ENCODE measurements at regions not wholly inside any gene's neighbourhood (a gene's known extent, or its start where the extent isn't known, plus 50 kb on each side); places are given as distances from the start of the nearest gene placed in this dataset.

- Histone ChIP-seq H3K4me2 (ENCODE audit: insufficient read depth, low read length) (no peak overlapping the region), H3K27ac (ENCODE audit: low read length) (no peak overlapping the region), H3K4me1 (ENCODE audit: insufficient read depth, low read length) (no peaks in the 10 kb centered on the region), H3K9ac (ENCODE audit: low read depth, low read length) (no peak overlapping the region), H3K4me3 (ENCODE audit: low read depth in 1 of 2, low read length in 2 of 2) (no peak overlapping the region), H3K27me3 (ENCODE audit: insufficient read depth, low read length, poor library complexity) (no peaks in the 10 kb centered on the region), H2AFZ (ENCODE audit: low read depth, low read length) (no peak overlapping the region), H4K20me1 (ENCODE audit: insufficient read depth, low read length) (no peaks in the 10 kb centered on the region), H3K79me2 (ENCODE audit: insufficient read depth, low read length) (no peaks in the 10 kb centered on the region; the same call in 1 of the 2 replicates), H3K36me3 (ENCODE audit: insufficient read depth, low read length) (peaks cover 49% of the 10 kb centered on the region), H3K9me3 (ENCODE audit: insufficient read depth, low read length, severe bottlenecking) (no peaks in the 10 kb centered on the region)
- TF ChIP-seq CTCF (IDR thresholded peaks at IDR 0.05; ENCODE audit: borderline replicate concordance, extremely low read depth, low read length, poor library complexity, severe bottlenecking) (no peak), EZH2 (IDR thresholded peaks at IDR 0.05; ENCODE audit: borderline replicate concordance, low read depth, low read length, severe bottlenecking) (no peak)
- DNase-seq (no peak), ATAC-seq (ENCODE audit: insufficient read depth, low read depth) (no peak)
Measured at GRCh38 chrX:74220277-74220676, 83.7 kb upstream of the ZCCHC13 start.

GRCh38 chrX:74218895-74219294 is 85.1 kb upstream of the ZCCHC13 start:
- Histone ChIP-seq H4K20me1 (ENCODE audit: insufficient read depth, low read length) (no peaks in the 10 kb centered on the region), H3K27me3 (ENCODE audit: insufficient read depth, low read length, poor library complexity) (no peaks in the 10 kb centered on the region), H3K4me2 (ENCODE audit: insufficient read depth, low read length) (no peak overlapping the region), H3K4me1 (ENCODE audit: insufficient read depth, low read length) (no peaks in the 10 kb centered on the region), H3K4me3 (ENCODE audit: low read depth in 1 of 2, low read length in 2 of 2) (no peak overlapping the region), H3K9me3 (ENCODE audit: insufficient read depth, low read length, severe bottlenecking) (no peaks in the 10 kb centered on the region), H3K27ac (ENCODE audit: low read length) (no peak overlapping the region), H2AFZ (ENCODE audit: low read depth, low read length) (no peak overlapping the region), H3K9ac (ENCODE audit: low read depth, low read length) (no peak overlapping the region), H3K36me3 (ENCODE audit: insufficient read depth, low read length) (peaks cover 55% of the 10 kb centered on the region), H3K79me2 (ENCODE audit: insufficient read depth, low read length) (no peaks in the 10 kb centered on the region)
- TF ChIP-seq EZH2 (IDR thresholded peaks at IDR 0.05; ENCODE audit: borderline replicate concordance, low read depth, low read length, severe bottlenecking) (no peak), CTCF (IDR thresholded peaks at IDR 0.05; ENCODE audit: borderline replicate concordance, extremely low read depth, low read length, poor library complexity, severe bottlenecking) (no peak)
- ATAC-seq (ENCODE audit: insufficient read depth, low read depth) (no peak), DNase-seq (no peak)

DNA sequence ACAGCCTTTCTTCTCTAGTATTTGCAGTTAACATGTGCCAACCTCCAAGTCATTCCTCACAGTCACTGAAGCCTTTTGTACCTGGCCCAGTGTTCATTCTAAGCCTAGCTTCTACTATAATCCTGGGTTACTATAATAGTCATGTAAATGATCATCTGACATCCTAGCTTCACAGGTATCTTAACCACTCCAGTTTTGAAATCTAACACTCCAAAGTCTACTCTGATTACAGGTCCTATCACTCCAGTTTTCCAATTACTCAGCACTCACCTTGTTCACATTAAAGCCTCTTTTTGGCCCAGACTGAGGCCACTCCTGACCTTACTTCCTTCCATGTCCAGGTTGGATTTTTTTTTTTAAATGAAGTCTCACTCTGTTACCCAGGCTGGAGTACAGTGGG is 87.6 kb upstream of the ZCCHC13 start:
- Histone ChIP-seq H3K9ac (ENCODE audit: low read depth, low read length) (no peak overlapping the region), H3K4me3 (ENCODE audit: low read depth in 1 of 2, low read length in 2 of 2) (no peak overlapping the region), H3K27me3 (ENCODE audit: insufficient read depth, low read length, poor library complexity) (no peaks in the 10 kb centered on the region), H3K36me3 (ENCODE audit: insufficient read depth, low read length) (peaks cover 50% of the 10 kb centered on the region), H3K79me2 (ENCODE audit: insufficient read depth, low read length) (no peaks in the 10 kb centered on the region), H3K27ac (ENCODE audit: low read length) (no peak overlapping the region), H3K9me3 (ENCODE audit: insufficient read depth, low read length, severe bottlenecking) (no peaks in the 10 kb centered on the region), H3K4me2 (ENCODE audit: insufficient read depth, low read length) (no peak overlapping the region), H4K20me1 (ENCODE audit: insufficient read depth, low read length) (no peaks in the 10 kb centered on the region), H2AFZ (ENCODE audit: low read depth, low read length) (no peak overlapping the region), H3K4me1 (ENCODE audit: insufficient read depth, low read length) (no peaks in the 10 kb centered on the region)
- no peak for ATAC-seq (ENCODE audit: insufficient read depth, low read depth)
- no peak for TF ChIP-seq CTCF (IDR thresholded peaks at IDR 0.05; ENCODE audit: borderline replicate concordance, extremely low read depth, low read length, poor library complexity, severe bottlenecking)
- no peak for DNase-seq

- H3K36me3 ChIP-seq (ENCODE audit: insufficient read depth, low read length), result peaks cover 41% of the 10 kb centered on the region
- no peaks in the 10 kb centered on the region for H3K4me1 ChIP-seq (ENCODE audit: insufficient read depth, low read length)
- H3K27me3 ChIP-seq (ENCODE audit: insufficient read depth, low read length, poor library complexity), result no peaks in the 10 kb centered on the region
- no peaks in the 10 kb centered on the region for H4K20me1 ChIP-seq (ENCODE audit: insufficient read depth, low read length)
- H3K4me2 ChIP-seq (ENCODE audit: insufficient read depth, low read length), result no peak overlapping the region
- DNase-seq (no peak), ATAC-seq (ENCODE audit: insufficient read depth, low read depth) (no peak)
- H3K9me3 ChIP-seq (ENCODE audit: insufficient read depth, low read length, severe bottlenecking), result no peaks in the 10 kb centered on the region
- H3K9ac ChIP-seq (ENCODE audit: low read depth, low read length), result no peak overlapping the region
- no peaks in the 10 kb centered on the region for H3K79me2 ChIP-seq (ENCODE audit: insufficient read depth, low read length)
- TF ChIP-seq CTCF (IDR thresholded peaks at IDR 0.05; ENCODE audit: borderline replicate concordance, extremely low read depth, low read length, poor library complexity, severe bottlenecking) (no peak), EZH2 (IDR thresholded peaks at IDR 0.05; ENCODE audit: borderline replicate concordance, low read depth, low read length, severe bottlenecking) (no peak)
- no peak overlapping the region for H3K27ac ChIP-seq (ENCODE audit: low read length)
- H3K4me3 ChIP-seq (ENCODE audit: low read depth in 1 of 2, low read length in 2 of 2), result no peak overlapping the region
- no peak overlapping the region for H2AFZ ChIP-seq (ENCODE audit: low read depth, low read length)
Measured at GRCh38 chrX:74211911-74212310, 92.1 kb upstream of the ZCCHC13 start.
